Inflammatory macrophage treated with lipopolysaccharide for 4 hours (primary cell): ENCODE measurements at regions not wholly inside any gene's neighbourhood (a gene's known extent, or its start where the extent isn't known, plus 50 kb on each side); places are given as distances from the start of the nearest gene placed in this dataset.

Source experiments
- DNase-seq: peaks from one replicate; pipeline ENCODE4 v3.0.0-alpha.2; 2020

DNA sequence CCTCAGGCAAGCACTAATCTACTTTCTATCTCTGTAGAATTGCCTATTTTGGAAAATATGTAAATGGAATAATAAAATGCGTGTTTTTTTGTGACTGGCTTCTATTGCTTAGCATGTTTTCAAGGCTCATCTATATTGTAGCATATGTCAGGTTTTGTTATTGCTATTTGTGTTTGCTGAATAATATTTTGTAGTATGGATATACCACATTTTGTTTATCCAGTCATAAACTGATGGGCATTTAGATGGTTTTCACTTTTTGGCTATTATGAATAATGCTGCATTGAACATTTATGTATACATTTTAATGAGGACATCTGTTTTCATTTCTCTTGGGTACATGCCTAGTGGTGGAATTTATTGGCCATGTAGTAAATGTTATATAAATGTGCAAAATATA lies 183.3 kb upstream of the ZP4 start:
- DNase-seq: no peak

DNA sequence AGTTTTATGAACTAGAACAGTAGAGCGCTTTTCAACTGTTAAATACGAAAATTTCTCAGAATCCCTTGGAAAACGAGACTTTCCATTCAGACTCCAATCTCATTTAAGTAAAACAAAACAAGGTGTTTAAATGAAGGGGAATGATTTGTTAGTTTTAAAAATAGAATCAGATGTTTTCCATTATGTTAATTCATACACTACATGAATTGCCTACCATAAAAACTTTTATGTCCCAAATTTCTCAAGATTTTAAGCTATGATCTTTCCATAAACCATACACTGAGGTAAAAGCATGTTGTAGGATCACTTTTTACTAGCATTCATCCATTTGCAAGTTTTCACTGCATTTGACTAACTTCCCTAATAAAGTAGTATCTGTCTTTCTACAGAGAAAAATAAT lies 180.3 kb upstream of the ZP4 start:
- DNase-seq: no peak

DNA sequence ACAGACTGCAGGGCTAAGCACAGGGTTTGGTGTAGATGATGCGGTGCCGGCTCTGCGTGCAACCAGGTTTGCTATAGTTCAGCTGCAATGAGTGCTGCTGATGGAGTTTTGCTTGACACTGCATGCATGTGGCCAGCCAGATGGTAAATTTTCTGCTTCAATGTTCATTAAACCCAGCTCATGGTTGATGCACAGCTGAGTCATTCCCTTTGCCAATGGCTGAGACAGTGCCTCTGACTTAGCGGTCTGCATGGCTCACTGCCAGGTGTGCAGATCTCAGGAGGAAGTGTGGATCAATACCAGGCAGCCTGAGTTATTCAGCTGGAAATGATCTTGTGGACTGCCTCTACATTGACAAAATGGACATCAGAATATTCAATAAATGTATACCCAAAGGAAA lies 172.7 kb upstream of the ZP4 start:
- DNase-seq: no peak

DNA sequence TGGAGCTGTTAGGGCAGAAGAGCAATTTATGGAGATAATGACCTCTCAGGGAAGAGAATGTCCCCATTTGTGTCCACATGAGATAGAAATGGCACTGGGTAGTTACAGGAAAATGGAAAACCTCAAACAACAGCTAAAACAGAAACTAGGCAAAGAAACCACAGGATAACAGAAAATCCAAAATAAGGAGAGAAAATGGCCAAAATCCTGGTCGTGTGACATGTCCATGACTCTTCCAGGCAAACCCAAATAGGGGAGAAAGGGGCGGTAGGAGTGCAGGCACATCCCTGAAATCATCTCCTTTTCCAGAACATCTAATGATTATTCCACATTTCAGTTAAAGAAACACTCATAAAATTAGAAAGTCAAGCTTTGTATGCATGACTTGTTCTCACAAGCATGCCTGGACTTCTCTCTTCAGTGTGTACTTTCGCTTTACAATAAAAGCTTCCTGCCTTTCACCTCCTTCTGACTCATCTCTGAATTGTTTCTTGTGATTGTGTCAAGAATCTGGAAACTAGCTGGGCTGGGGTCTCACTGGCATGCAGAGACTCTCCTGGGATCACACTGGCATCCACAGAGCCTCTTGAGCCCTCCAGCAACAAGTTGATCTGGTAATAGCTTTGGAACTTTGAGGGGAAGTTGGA lies 171.4 kb upstream of the ZP4 start:
- no peak for DNase-seq

DNA sequence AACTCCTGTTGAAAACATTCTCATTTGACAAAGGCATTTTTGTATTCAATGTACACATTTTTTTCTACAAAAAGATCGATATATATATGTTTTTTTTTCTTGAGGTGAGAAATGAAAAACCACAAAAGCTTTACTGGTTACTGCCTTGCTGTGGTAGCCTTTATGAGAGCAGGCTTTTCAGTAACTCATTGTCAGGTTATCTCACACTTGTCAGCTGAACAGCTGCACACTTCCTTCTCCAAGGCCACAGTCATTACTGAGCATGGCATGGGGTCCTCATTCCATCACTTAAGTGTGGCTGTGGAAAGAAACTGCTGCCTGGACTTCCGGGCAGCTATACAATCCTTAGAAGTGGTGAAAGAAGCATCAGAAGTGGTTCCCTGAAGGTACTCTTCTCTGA lies 169.3 kb upstream of the ZP4 start:
- DNase-seq: no peak

DNA sequence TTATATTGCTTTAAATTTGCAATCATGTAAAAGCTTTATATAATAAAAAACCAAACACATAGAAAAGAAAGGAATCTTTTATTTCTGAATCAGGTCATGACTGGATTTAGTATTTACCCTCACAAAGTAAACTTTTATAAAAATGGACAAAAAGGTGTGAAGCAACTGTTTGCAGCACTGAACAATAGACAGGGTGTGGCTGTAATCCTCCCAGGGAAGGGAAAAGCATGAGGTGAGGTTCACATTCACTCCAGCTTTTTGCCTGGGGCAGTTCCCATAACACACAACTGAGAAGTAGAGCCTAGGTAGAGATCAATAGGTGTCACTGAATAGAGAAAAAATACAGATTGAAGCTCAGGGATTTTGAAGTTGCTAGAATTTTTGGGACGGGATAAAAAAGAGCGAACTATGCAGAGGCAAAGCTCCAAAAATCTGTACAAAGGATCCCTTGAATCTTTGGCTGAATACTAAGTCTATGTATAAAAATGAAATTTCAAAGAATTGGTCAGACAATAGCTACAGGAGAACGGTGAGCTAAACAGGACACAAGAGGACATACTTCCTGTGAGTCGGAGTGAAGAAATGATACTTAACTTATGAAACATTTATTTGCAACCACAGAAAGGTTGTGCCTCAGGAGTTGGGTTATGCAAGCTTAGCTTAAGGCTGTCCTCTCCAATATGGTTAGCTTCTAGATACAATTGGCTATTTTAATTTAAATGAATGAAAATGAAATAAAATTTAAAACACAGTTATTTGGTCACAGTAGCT lies 162.0 kb upstream of the ZP4 start:
- DNase-seq: no peak

DNA sequence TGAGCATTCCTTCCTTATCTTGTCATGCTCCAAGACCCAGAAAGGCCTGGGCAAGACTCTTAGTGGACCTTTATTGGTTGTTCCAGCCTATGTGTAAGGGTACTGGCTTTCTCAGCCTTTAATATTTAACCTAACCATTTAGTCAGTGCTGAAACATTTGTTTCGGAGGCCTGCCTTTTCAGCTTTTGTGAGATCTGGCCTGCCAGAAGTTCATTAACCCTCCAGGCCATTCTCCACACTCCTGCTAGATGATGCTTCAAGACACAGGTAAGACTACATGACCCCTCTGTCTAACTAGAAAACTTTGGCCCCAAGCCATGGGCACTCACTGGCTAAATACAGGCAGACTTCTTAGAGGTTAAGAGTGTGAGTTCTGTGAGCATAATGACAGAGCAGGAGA lies 138.4 kb upstream of the ZP4 start:
- no peak for DNase-seq

DNA sequence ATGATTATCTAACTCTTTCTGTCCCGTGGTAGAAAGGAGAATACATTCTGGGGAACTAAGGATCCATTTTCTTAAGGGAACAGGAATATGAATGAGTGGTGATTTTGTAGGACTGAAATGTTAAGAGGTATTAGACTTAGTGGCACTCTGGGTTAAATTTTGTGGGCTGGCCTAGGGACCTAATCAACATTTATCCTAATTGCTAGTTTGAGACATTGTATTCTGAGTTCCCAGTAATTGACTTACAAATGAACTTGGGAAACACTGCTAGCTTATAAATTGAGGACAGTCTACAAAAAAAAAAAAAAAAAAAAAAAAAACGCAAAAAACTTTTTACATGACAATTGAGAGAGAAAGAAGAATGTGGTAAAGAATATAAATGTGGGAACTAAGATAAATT lies 136.6 kb upstream of the ZP4 start:
- DNase-seq: no peak

DNA sequence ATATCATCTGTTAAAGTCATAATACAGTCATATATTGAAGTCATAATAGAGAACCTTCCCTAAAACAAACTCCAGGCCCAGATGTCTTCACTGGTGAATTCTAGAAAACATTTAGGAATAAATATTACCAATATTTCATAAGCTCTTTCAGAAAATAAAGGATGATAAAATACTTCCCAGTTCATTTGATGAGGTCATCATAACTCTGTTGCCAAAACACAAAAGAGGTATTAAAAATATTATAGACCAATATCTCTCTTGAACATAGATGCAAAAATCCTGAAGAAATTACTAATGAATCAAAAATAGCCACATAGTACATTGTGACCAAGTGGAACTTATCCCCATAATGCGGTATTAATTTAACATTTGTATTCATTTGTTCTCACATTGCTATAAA lies 132.4 kb upstream of the ZP4 start:
- no peak for DNase-seq

DNA sequence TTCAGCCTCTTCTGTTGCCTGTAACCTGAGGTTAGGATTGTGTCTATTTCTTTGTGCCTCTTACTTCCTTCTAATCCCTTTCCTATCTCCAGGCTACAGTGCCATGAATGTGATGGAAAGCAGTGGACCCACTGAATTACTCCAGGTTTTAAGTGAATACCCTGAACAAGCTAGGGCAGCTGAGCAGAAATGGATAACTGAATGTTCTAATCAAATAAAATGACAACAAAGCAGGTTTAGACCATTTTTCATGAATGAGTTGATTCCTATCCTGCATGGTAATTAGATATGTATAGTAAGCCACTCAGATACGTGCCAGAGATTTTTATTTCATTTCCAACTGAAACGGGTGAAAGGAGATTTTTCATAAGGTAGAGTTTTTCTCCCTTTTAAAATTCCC lies 127.5 kb upstream of the ZP4 start:
- no peak for DNase-seq

DNA sequence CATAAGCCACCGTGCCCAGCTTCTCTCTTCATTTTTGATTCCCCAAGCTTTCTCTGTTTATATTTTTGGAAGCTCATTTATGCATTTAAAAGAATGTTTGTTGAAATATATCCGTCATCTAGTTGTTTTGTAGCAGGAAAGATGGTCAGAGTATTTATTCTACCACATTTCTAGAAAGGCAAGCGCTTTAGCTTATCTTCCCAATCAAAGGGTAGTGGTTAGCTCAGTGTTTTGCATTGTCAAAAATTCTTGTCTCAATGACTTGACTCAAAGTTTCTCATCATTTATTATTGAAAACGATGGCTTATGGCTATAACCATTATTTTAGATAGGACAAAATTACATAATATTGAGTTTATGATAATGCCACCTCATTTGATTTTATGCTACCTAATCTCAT lies 116.1 kb upstream of the ZP4 start:
- DNase-seq: no peak

DNA sequence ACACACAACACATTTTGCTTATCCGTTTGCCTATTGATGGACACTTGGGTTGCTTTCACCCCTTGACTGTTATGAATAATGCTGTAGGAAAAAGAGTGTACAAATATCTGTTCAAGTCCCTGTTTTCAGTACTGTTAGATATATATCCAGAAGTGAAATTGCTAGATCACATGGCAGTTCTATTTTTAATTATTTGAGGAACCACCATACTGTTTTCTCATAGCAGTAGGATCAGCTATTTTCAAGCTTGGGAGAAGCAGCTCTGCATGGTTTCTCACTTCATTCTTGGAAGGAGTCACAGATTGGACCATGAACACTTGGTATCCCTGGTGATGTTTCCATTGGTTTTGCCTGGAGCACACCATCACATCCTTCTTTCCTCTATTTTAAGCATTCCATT lies 114.4 kb upstream of the ZP4 start:
- DNase-seq: peak; percentile 61

DNA sequence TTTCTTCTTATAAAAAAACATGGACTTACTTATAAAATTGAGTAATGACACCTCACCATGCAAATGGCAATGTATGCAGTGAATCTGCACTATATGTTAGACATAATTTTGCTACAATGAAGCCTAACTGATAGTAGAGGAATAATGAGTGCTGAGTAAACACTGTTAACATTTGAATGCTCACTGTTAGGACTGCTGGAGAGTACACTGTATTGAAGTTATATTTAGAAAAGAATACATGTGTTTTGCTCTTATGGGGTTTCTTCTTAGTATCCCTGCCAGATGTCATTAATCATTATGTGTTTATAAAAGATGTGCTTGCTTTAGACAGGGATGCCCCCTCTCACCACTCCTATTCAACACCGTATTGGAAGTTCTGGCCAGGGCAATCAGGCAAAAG lies 111.1 kb upstream of the ZP4 start:
- DNase-seq: no peak

DNA sequence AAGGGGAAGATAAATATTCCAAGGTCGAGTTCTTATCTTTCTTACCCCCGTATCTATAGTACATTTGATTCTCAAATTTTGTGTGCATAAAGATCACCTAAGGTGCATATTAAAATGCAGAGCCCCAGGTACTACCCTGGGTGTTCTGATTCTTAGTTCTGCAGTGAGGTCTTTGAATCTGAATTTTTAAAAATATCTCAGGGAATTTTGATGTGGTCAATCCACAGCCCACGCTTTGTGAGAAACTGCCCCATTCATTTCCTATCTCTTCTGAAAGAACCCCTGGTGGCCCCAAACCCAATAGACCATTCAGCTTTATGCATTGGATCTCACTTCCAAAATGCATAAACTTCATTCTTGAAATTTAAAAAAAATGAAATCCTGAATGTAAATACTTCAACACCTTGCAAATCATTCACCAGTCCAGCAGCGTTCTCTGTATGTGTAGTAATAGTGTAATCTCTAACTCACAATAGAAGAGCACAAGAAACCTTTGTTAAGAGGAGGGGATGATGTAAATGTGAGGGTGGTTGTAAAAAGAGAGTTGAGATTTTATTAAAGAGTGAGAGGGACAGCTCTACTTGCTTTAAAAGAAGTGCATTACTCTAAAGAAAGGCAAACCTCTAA lies 108.8 kb upstream of the ZP4 start:
- DNase-seq: no peak

DNA sequence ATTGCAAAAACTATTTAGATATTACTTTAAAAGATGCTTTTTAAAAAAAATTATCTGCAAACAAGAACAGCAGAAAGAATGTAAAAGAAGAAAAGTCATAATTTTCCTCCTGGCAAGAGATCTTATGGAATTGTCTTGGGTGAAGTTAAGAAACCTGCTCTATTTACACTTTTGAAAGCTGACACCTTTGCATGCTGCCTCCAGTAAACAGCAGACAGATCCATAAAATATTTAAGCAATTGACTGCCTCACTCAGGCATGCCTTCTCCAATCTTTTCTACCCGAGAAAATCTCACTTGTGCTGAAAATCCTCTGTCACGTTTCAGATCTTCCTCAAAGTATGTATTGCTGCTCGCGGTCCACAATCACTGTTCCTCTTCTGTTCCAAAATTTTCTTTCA lies 107.9 kb upstream of the ZP4 start:
- no peak for DNase-seq

DNA sequence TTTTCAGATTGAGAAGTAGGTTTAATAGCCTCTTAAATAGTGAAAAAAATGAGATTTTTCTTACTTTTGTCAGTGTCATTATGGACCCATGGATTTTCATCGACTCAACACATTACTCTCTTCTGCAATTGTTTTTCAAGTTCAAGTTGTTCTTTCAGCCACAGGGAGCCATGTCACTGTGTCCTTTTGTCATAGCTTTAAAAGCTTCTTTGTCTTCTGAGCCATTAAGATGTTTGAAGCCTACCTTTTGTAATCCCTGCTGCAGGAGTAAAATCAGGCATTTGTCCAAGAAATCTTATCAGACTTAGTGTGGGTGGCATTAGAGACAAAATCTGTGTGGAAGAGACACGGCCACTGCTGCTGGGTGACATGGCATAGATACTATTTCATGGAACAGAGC lies 92.8 kb upstream of the ZP4 start:
- no peak for DNase-seq

DNA sequence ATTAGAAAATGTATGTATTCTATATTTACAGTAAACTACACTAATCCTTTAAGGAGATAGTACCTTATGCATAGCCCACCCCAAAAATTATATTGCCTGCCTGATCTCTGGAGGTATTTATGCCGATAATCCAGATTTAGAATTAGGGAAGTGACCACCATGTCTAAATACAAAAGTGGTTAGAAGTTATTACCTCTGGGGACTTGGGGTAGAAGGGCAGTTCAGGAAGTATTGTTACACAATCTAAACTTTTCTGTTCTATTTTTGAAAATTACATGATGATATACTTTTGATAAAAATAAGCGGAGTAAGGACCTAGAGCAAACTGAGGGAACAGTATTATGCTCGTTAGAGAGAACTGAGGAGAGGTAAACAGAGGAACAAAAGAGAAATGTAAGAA lies 90.5 kb upstream of the ZP4 start:
- no peak for DNase-seq

DNA sequence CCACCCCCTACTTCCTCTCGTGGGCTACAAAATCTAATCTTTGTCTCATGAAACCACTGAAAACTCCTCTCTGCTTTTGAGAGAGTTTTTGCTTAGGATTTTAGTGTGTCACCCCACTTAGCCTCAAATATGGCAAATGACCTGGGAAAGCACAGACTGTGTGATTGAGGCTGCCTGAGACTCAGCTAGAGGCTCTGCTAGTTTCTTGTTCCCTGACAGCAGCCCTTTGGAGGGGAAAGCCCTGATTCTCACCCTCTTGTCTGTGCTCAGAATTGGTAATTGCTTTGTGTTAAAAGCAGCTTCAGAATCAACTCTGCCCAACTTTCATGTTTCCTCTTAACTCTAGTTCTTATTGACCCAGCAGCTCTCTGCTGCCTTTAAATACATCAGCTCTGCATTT lies 85.6 kb upstream of the ZP4 start:
- DNase-seq: peak; percentile 13

DNA sequence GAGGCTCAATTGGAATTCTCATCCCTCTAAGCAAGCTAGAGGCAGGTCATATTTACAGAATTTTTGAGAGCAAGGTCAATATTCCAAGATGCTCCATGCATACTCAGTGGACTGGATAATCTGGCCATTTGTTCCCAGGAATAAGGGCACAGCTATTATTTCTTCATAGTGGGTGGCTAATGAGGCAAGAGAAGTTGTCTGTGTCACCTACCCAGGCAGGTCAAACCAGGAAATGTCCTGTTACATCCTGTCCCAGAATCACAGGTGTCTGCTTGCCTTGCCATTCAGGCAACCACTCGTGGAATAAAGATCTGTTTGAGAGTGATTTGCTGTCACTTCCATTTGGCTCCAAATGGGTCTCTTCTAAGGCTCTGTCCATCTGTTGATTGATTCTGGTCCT lies 85.2 kb upstream of the ZP4 start:
- no peak for DNase-seq

DNA sequence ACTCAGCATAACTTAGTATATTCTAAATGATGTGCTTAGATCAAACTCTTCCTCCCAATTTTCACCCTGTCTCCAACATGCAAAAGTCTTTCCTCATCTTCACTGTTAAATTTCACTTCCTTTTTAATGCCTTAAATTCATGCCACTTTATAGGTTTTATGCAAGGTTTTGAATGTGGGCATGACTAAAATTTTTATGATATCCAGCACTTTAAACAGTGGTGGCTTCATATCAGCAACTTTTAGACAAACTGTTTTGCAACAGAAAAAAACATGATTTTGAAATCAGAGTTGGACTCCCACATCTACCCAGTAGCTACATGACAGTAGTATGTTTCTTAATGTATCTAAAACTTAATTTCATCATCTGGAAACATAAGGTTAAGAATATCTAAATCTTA lies 84.7 kb upstream of the ZP4 start:
- DNase-seq: peak; percentile 71

DNA sequence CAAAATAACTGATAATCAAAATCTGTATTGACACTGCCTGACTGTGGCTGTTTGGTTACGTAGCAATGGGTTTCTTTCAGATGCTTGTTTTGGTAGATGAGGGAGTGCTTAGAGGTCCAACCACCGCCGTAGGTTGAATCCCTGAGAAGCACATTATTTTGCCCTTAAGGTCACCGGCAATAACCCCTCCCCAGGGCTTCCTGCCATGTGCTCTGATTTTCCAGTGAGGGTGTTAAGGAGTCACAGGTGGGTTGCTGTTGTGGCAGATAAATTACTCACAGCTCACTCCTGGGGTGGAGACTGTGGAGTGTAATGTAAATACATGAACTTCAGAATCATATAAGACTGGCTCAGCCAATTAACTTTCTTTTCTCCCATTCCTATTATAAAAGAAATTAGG lies 81.5 kb upstream of the ZP4 start:
- no peak for DNase-seq

DNA sequence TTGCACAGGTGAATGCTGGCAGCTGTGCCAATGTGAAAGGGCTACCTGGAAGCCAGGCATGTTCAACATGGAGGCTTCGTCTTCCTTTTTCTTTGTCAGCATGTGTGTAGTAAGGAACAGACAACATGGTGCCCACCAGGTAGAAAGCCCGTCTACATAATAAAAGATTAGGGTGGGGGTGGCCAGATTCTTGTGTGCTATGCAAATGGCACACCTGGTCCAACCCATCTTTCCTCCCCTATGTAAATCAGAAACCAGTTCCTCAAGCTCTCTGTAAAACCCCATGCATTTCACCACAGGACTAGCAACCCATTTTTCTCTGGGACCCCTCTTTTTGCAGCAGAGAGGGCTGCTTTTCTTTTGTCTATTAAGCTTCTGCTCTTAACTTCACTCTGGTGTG lies 72.3 kb upstream of the ZP4 start:
- DNase-seq: no peak

DNA sequence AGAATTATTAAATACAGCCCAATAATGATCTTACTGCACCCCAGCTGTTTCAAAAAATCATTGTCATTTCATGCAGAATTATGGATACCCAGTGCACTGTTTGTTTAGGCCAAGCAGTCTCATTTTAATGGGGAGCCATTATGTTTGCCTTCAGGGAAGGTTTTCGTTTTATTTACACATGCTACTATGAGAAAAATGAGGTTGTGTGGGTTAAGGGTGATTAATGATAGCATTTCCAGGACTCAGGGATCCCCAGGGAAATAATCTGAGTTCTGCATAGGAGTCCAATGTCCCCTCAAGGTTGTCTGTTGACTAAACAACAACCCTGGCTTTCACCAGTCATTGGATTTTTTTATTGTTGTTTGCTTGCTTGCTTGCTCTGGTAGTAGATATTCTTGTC lies 71.0 kb upstream of the ZP4 start:
- DNase-seq: no peak

DNA sequence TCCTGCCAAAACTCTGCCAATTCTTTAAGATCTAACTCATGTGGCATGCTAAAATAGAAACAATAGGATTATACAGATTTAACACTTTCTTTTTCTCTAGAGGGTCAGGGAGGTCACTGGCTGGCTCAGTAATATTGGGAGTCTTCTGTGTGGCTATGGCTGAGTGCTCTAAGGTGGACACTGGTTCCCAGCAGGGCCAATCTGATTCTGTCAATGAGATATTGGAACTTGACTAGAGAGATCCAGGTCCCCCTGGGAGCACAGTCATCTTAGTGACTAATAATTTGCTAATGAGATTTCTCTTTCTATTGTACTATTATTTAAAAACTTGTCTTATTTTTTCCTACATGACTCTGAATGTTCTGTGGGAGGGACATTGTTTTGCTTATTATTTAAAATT lies 69.1 kb upstream of the ZP4 start:
- no peak for DNase-seq

DNA sequence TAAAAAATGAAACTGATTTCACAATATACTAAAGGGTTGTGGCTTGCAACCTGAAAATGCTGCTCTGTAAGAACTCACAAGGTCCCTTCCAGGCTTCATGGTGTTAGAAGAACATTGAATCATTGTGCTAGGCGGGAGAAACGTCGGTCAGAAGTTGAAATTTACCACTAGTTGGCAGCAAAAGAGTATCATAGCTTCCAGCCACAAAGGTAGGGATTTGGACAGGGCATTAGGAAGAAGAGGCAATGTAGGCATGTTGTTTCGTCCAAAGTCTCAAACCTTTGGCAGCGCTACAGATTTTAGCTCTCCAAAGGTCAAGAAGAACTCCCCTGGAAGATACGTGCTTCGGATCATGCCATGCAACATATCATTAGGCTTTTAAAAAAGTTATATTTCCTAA lies 62.5 kb upstream of the ZP4 start:
- no peak for DNase-seq
